ENCODE measurements at regions not wholly inside any gene's neighbourhood (a gene's known extent, or its start where the extent isn't known, plus 50 kb on each side); places are given as distances from the start of the nearest gene placed in this dataset.

GRCh38 chr18:72427721-72428120 lies 116.4 kb downstream of the CBLN2 start:
- Mint-ChIP-seq H3K27me3 (ENCODE audit: low read depth in 3 of 3) (peaks cover 0 to 3% (median 0%) of the 10 kb centered on the region in 3 donors), H3K4me3 (no peak overlapping the region), H3K9me3 (peaks cover 0 to 9% (median 3%) of the 10 kb centered on the region in 7 donors), H3K36me3 (no peaks in the 10 kb centered on the region), H3K27ac (no peak overlapping the region), H3K4me1 (no peaks in the 10 kb centered on the region)
- no peak for DNase-seq
- TF ChIP-seq CTCF (IDR thresholded peaks at IDR 0.05): no peak
- Histone ChIP-seq H3K27me3 (ENCODE audit: control insufficient read depth in 2 of 2, insufficient read depth in 2 of 2, low read length in 2 of 2) (no peaks in the 10 kb centered on the region), H3K4me1 (ENCODE audit: control insufficient read depth in 1 of 2, insufficient read depth in 2 of 2, low read length in 2 of 2) (no peaks in the 10 kb centered on the region), H3K9ac (ENCODE audit: insufficient read depth, low read length, poor library complexity, severe bottlenecking) (no peak overlapping the region), H3K36me3 (replicated peaks in 1 of 2; ENCODE audit: control insufficient read depth in 1 of 2, insufficient read depth in 2 of 2, low read length in 2 of 2) (no peaks in the 10 kb centered on the region), H3K27ac (ENCODE audit: low read depth in 1 of 2, low read length in 2 of 2) (no peak overlapping the region), H3K9me3 (replicated peaks in 1 of 2; ENCODE audit: control insufficient read depth in 1 of 2, insufficient read depth in 1 of 2, low read length in 2 of 2) (peaks cover 0 to 5% of the 10 kb centered on the region in 2 donors), H3K4me2 (replicated peaks; ENCODE audit: extremely low read depth, low read length, poor library complexity, severe bottlenecking) (no peak overlapping the region), H3K79me2 (ENCODE audit: insufficient read depth, low read length) (no peaks in the 10 kb centered on the region), H4K20me1 (ENCODE audit: insufficient read depth, low read length) (no peaks in the 10 kb centered on the region), H3K4me3 (replicated peaks in 1 of 3; ENCODE audit: low read depth in 2 of 3, low read length in 3 of 3) (no peak overlapping the region), H2AFZ (ENCODE audit: insufficient read depth, low read depth, low read length, poor library complexity, severe bottlenecking) (no peak overlapping the region)
- intact Hi-C loops (cut with micrococcal nuclease): no loop called here
- WGBS (ENCODE audit: insufficient coverage): no CpG with 5 or more reads among the region's 2 CpGs

- H4K20me1 ChIP-seq (ENCODE audit: insufficient read depth, low read length): no peaks in the 10 kb centered on the region
- Mint-ChIP-seq H3K27me3 (ENCODE audit: low read depth in 3 of 3) (no peaks in the 10 kb centered on the region), H3K4me3 (no peak overlapping the region), H3K4me1 (no peaks in the 10 kb centered on the region), H3K27ac (no peak overlapping the region), H3K36me3 (no peaks in the 10 kb centered on the region), H3K9me3 (peaks cover 0 to 8% (median 4%) of the 10 kb centered on the region in 7 donors)
- DNase-seq: no peak
- intact Hi-C loops (cut with micrococcal nuclease): no loop called here
- peaks cover 0 to 3% of the 10 kb centered on the region in 2 donors for H3K9me3 ChIP-seq (replicated peaks in 1 of 2; ENCODE audit: control insufficient read depth in 1 of 2, insufficient read depth in 1 of 2, low read length in 2 of 2)
- no peak overlapping the region for H3K27ac ChIP-seq (ENCODE audit: low read depth in 1 of 2, low read length in 2 of 2)
- H3K36me3 ChIP-seq (replicated peaks in 1 of 2; ENCODE audit: control insufficient read depth in 1 of 2, insufficient read depth in 2 of 2, low read length in 2 of 2): no peaks in the 10 kb centered on the region
- no peak overlapping the region for H2AFZ ChIP-seq (ENCODE audit: insufficient read depth, low read depth, low read length, poor library complexity, severe bottlenecking)
- no CpG with 5 or more reads among the region's 4 CpGs for WGBS (ENCODE audit: insufficient coverage)
- no peak overlapping the region for H3K9ac ChIP-seq (ENCODE audit: insufficient read depth, low read length, poor library complexity, severe bottlenecking)
- TF ChIP-seq CTCF (IDR thresholded peaks at IDR 0.05): no peak
- H3K4me2 ChIP-seq (replicated peaks; ENCODE audit: extremely low read depth, low read length, poor library complexity, severe bottlenecking): no peak overlapping the region
- H3K79me2 ChIP-seq (ENCODE audit: insufficient read depth, low read length): no peaks in the 10 kb centered on the region
- no peak overlapping the region for H3K4me3 ChIP-seq (replicated peaks in 1 of 3; ENCODE audit: low read depth in 2 of 3, low read length in 3 of 3)
- H3K27me3 ChIP-seq (ENCODE audit: control insufficient read depth in 2 of 2, insufficient read depth in 2 of 2, low read length in 2 of 2): no peaks in the 10 kb centered on the region
- no peaks in the 10 kb centered on the region for H3K4me1 ChIP-seq (ENCODE audit: control insufficient read depth in 1 of 2, insufficient read depth in 2 of 2, low read length in 2 of 2)
These were observed 124.2 kb downstream of the CBLN2 start for GRCh38 chr18:72419914-72420313.

Data from CD14-positive monocyte (primary cell).